ENCODE measurements at regions not wholly inside any gene's neighbourhood (a gene's known extent, or its start where the extent isn't known, plus 50 kb on each side); places are given as distances from the start of the nearest gene placed in this dataset.

GRCh38 chr3:24639481-24640329 is 145.1 kb upstream of the THRB start:
- in situ Hi-C loops (cut with MboI) (no loop called here), intact Hi-C loops (cut with micrococcal nuclease; ENCODE audit: unreplicated experiment) (loop anchor here (10.0 kb wide), 1 partner anchor 375 kb away; no protein-coding TSS in a partner anchor)
- CTCF ChIA-PET, result no interaction called here
- Histone ChIP-seq H3K4me2 (ENCODE audit: control insufficient read depth, insufficient read depth) (no peak overlapping the region), H3K4me1 (ENCODE audit: control insufficient read depth, insufficient read depth, low read length) (no peaks in the 10 kb centered on the region), H3K9me3 (replicated peaks; ENCODE audit: control insufficient read depth, insufficient read depth, low read length) (no peaks in the 10 kb centered on the region), H3K4me3 (no peak overlapping the region), H3K27me3 (replicated peaks in 1 of 2; ENCODE audit: control insufficient read depth in 2 of 2, insufficient read depth in 2 of 2, low read length in 1 of 2) (no peaks in the 10 kb centered on the region), H3K27ac (ENCODE audit: control insufficient read depth, insufficient read depth) (no peak overlapping the region), H2AFZ (ENCODE audit: control insufficient read depth, low read depth, low read length) (no peak overlapping the region), H3K9ac (ENCODE audit: control insufficient read depth, insufficient read depth, low read length) (no peak overlapping the region), H3K79me2 (ENCODE audit: control insufficient read depth, insufficient read depth, low read length) (no peaks in the 10 kb centered on the region), H4K20me1 (ENCODE audit: control insufficient read depth, insufficient read depth) (no peaks in the 10 kb centered on the region), H3K36me3 (ENCODE audit: control insufficient read depth in 2 of 2, insufficient read depth in 2 of 2, low read length in 1 of 2) (no peaks in the 10 kb centered on the region)
- SMC1A ChIA-PET (ENCODE audit: uncharacterized antibody, unreplicated experiment), result no interaction called here
- WGBS (ENCODE audit: insufficient coverage, insufficient replicate concordance, low lambda C conversion rate, missing lambda C conversion rate), result 22% methylated on average over 4 of the region's 4 CpGs
- no peak for ATAC-seq
- RAD21 ChIA-PET (ENCODE audit: unreplicated experiment), result no interaction called here
- no TSS peak for BruUV-seq (replicated peaks)
- POLR2A ChIA-PET, result no interaction called here
- no peak for FAIRE-seq
- DNase-seq (ENCODE audit: low read depth, low spot score), result no peak
- TF ChIP-seq POLR2AphosphoS2 (IDR thresholded peaks at IDR 0.05; ENCODE audit: low read depth, low read length) (no peak), SP1 (IDR thresholded peaks at IDR 0.05; ENCODE audit: low read depth, low read length) (no peak), NR2F1 (conservative IDR thresholded peaks at IDR 0.05) (no peak), TAF1 (IDR thresholded peaks at IDR 0.05; ENCODE audit: borderline replicate concordance, low read depth, low read length) (no peak), TCF7 (IDR thresholded peaks at IDR 0.05; ENCODE audit: borderline replicate concordance) (no peak), ZNF592 (IDR thresholded peaks at IDR 0.05) (no peak), CHD4 (IDR thresholded peaks at IDR 0.05) (no peak), SIX5 (IDR thresholded peaks at IDR 0.05; ENCODE audit: low read depth, low read length, severe bottlenecking) (no peak), MEF2B (IDR thresholded peaks at IDR 0.05; ENCODE audit: partially characterized antibody, poor library complexity, severe bottlenecking) (no peak), STAT1 (conservative IDR thresholded peaks at IDR 0.05) (no peak), ZBTB4 (CRISPR knock-in tag; IDR thresholded peaks at IDR 0.05) (no peak), RAD51 (IDR thresholded peaks at IDR 0.05) (no peak), SKIL (IDR thresholded peaks at IDR 0.05; ENCODE audit: low read depth, poor library complexity, severe bottlenecking) (no peak), CBX5 (IDR thresholded peaks at IDR 0.05; ENCODE audit: low read depth) (no peak), NBN (IDR thresholded peaks at IDR 0.05) (no peak), JUNB (IDR thresholded peaks at IDR 0.05) (no peak)

Measured in GM12878 (cell line).